ENCODE measurements at regions not wholly inside any gene's neighbourhood (a gene's known extent, or its start where the extent isn't known, plus 50 kb on each side); places are given as distances from the start of the nearest gene placed in this dataset.

DNA sequence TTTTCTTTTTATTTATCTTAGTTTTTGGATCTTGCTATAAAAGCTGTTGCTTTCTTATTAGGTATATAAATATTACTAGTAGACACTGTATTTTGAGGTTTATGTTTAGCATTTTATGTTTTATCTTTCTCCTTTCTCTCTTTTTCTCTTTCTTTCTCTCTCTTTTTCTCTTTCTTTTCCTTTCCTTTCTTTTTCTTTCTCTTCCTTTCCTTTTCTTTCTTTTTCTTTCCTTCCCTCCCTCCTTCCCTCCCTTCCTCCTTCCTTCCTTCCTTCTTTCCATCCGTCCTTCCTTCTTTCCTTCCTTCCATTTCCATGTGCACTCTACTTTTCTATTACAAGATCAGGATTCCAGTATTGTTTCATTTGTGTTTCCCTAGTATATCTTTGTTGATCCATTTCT lies 814.8 kb downstream of the KCNJ3 start:
- TF ChIP-seq, protein P1, sequence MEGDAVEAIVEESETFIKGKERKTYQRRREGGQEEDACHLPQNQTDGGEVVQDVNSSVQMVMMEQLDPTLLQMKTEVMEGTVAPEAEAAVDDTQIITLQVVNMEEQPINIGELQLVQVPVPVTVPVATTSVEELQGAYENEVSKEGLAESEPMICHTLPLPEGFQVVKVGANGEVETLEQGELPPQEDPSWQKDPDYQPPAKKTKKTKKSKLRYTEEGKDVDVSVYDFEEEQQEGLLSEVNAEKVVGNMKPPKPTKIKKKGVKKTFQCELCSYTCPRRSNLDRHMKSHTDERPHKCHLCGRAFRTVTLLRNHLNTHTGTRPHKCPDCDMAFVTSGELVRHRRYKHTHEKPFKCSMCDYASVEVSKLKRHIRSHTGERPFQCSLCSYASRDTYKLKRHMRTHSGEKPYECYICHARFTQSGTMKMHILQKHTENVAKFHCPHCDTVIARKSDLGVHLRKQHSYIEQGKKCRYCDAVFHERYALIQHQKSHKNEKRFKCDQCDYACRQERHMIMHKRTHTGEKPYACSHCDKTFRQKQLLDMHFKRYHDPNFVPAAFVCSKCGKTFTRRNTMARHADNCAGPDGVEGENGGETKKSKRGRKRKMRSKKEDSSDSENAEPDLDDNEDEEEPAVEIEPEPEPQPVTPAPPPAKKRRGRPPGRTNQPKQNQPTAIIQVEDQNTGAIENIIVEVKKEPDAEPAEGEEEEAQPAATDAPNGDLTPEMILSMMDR (IDR thresholded peaks at IDR 0.05), result no peak
- no peak for TF ChIP-seq POLR2A (IDR thresholded peaks at IDR 0.05)

Data from testis (tissue), 2 donors.